ENCODE measurements at regions not wholly inside any gene's neighbourhood (a gene's known extent, or its start where the extent isn't known, plus 50 kb on each side); places are given as distances from the start of the nearest gene placed in this dataset.
"Not testable (repeated sequence)": the region's sequence is repeated elsewhere in the genome, so short reads cannot be mapped to it uniquely, and the experiment has no call there.

DNA sequence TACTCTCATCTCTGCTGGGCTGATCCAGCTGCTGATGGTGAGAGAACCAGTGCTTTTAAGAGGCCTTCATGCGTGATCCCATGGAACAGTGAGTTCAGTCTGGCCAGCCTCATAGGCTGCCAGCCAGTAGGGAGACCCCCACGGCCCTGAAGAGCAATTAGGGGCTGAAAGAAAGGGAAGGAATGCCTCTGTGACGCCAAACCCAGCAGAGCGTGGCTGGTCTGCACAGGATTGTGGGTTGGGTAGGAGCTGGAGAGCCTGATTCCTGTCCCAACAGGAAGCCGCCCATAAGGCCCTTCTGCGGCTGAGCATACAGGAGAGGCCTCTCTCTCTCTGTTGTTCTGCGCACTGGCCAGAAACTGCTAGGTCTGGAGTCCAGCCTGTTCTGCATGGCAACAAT lies 181.5 kb upstream of the E2F8 start:
- H3K4me1 Mint-ChIP-seq (ENCODE audit: unreplicated experiment) = no peaks in the 10 kb centered on the region
- H3K4me3 Mint-ChIP-seq (ENCODE audit: unreplicated experiment) = no peak overlapping the region
- TF ChIP-seq, protein P1, sequence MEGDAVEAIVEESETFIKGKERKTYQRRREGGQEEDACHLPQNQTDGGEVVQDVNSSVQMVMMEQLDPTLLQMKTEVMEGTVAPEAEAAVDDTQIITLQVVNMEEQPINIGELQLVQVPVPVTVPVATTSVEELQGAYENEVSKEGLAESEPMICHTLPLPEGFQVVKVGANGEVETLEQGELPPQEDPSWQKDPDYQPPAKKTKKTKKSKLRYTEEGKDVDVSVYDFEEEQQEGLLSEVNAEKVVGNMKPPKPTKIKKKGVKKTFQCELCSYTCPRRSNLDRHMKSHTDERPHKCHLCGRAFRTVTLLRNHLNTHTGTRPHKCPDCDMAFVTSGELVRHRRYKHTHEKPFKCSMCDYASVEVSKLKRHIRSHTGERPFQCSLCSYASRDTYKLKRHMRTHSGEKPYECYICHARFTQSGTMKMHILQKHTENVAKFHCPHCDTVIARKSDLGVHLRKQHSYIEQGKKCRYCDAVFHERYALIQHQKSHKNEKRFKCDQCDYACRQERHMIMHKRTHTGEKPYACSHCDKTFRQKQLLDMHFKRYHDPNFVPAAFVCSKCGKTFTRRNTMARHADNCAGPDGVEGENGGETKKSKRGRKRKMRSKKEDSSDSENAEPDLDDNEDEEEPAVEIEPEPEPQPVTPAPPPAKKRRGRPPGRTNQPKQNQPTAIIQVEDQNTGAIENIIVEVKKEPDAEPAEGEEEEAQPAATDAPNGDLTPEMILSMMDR (IDR thresholded peaks at IDR 0.05; ENCODE audit: unreplicated experiment) = no peak
- DNase-seq (ENCODE audit: low spot score) = no peak
- no peaks in the 10 kb centered on the region for H3K9me3 Mint-ChIP-seq (ENCODE audit: unreplicated experiment)
- no peaks in the 10 kb centered on the region for H3K36me3 Mint-ChIP-seq (ENCODE audit: low read depth, unreplicated experiment)
- no peaks in the 10 kb centered on the region for H3K27me3 Mint-ChIP-seq (ENCODE audit: unreplicated experiment)
- no peak overlapping the region for H3K27ac Mint-ChIP-seq (ENCODE audit: unreplicated experiment)

DNA sequence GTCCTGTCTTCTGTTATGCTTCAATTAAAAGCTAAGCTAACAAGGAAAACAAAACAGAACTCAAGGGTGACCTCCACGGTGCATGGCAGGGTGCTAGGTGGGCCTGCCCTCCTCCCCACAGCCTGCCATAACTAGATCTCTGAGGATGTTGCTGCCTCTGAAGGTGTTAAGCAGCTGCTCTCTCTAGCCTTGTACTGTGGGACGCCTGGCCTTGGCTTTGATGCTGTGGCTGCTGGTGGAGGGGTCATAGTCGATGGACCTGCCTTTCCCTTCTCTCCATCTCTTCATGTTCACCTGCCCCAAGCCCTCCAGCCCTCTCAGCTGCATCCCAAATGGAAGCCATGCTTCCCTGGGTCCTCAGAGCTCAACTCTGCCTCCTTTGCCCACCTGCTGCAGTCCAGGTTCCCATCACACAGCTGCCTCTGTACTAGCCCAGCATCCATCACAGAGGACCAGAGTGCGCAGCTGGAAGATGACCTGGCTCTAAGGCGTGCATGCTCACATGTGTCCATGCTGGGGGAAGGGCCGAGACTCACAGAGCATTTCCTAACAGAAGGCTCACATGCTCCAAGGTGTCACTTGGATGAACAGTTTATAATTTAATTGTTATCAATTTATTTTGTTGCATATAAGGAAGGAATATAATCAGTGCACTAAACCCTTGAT lies 180.3 kb upstream of the E2F8 start:
- H3K4me3 Mint-ChIP-seq (ENCODE audit: unreplicated experiment) = no peak overlapping the region
- no peaks in the 10 kb centered on the region for H3K36me3 Mint-ChIP-seq (ENCODE audit: low read depth, unreplicated experiment)
- TF ChIP-seq, protein P1 (IDR thresholded peaks at IDR 0.05; ENCODE audit: unreplicated experiment) = no peak
- no peaks in the 10 kb centered on the region for H3K27me3 Mint-ChIP-seq (ENCODE audit: unreplicated experiment)
- no peak overlapping the region for H3K27ac Mint-ChIP-seq (ENCODE audit: unreplicated experiment)
- no peaks in the 10 kb centered on the region for H3K4me1 Mint-ChIP-seq (ENCODE audit: unreplicated experiment)
- H3K9me3 Mint-ChIP-seq (ENCODE audit: unreplicated experiment) = no peaks in the 10 kb centered on the region
- DNase-seq (ENCODE audit: low spot score) = no peak

DNA sequence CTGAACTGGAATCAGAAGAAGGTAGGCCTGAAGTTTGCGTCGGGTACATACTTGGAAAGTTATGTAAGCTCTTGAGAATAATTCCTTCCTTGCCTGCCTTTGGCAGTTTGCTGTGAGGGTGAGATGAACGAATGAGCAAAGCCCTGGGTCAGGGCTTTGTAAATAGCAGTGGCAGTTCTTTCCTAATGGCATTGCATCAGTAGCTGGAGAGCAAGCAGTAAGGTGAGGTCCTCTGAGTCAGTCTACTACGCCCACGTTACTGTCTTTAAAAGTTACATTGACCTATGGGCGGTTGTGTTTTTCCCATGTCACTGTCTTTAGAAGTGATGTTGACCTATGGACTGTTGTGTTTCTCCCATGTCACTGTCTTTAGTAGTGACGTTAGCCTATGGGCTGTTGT lies 179.1 kb upstream of the E2F8 start:
- H3K4me3 Mint-ChIP-seq (ENCODE audit: unreplicated experiment) = no peak overlapping the region
- H3K4me1 Mint-ChIP-seq (ENCODE audit: unreplicated experiment) = no peaks in the 10 kb centered on the region
- TF ChIP-seq, protein P1 (IDR thresholded peaks at IDR 0.05; ENCODE audit: unreplicated experiment) = no peak
- H3K27ac Mint-ChIP-seq (ENCODE audit: unreplicated experiment) = no peak overlapping the region
- no peaks in the 10 kb centered on the region for H3K36me3 Mint-ChIP-seq (ENCODE audit: low read depth, unreplicated experiment)
- H3K27me3 Mint-ChIP-seq (ENCODE audit: unreplicated experiment) = no peaks in the 10 kb centered on the region
- H3K9me3 Mint-ChIP-seq (ENCODE audit: unreplicated experiment) = no peaks in the 10 kb centered on the region
- DNase-seq (ENCODE audit: low spot score) = no peak

DNA sequence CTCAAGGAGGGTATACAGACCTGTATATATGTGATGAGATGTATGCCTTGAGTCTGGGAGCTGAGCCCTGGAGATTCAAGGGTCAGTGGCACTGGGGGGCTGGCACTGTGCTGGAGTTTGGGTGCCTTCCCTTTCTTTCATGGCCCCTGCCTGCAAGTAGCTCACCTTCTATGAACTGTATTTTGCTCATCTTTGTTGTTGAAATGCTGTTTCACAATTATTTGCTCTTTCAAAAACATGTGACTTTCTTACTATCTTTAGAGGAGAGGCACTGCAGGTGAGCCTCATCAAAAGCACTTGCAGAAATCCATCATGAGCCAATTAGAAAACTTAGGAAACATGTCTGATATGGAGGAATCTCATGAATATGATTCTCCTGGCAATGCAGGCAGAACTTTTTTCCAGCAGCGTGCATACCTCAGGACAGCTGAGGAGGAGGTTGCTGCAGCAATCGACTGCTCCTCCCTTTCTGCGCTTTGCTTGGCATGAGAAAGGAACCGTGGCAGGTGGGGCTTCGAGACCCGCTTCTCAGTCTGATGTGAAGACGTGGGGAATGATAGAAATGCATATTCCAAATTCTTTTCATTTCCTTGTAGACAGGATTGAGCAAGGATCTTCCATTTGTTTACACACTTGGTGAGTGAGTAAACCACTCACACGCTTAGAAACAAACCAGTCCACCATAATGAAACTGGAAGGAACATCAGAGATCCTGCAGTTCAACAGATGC lies 178.4 kb upstream of the E2F8 start:
- no peaks in the 10 kb centered on the region for H3K4me1 Mint-ChIP-seq (ENCODE audit: unreplicated experiment)
- no peak for DNase-seq (ENCODE audit: low spot score)
- H3K27me3 Mint-ChIP-seq (ENCODE audit: unreplicated experiment) = no peaks in the 10 kb centered on the region
- H3K4me3 Mint-ChIP-seq (ENCODE audit: unreplicated experiment) = no peak overlapping the region
- TF ChIP-seq, protein P1 (IDR thresholded peaks at IDR 0.05; ENCODE audit: unreplicated experiment) = no peak
- H3K27ac Mint-ChIP-seq (ENCODE audit: unreplicated experiment) = no peak overlapping the region
- H3K9me3 Mint-ChIP-seq (ENCODE audit: unreplicated experiment) = no peaks in the 10 kb centered on the region
- H3K36me3 Mint-ChIP-seq (ENCODE audit: low read depth, unreplicated experiment) = no peaks in the 10 kb centered on the region

DNA sequence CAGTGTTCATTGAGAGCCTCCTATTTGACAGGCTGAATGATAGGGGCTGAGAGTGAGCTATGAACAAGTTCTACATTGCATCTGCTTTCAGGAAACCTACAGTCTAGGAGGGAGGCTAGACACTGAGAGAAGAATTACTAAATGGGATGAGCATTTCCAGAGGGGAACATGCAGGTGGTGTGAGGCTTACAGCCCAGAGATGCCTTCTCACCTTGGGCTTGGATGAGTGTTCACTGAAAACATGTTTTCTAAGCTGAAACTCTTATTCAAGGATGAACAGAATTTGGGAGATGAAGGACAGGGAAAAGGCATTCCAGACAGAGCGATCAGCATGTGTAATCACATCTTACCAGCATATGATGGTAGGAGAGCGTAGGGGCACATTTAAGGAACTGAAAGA lies 177.5 kb upstream of the E2F8 start:
- H3K4me1 Mint-ChIP-seq (ENCODE audit: unreplicated experiment) = no peaks in the 10 kb centered on the region
- no peak for DNase-seq (ENCODE audit: low spot score)
- H3K27ac Mint-ChIP-seq (ENCODE audit: unreplicated experiment) = no peak overlapping the region
- H3K9me3 Mint-ChIP-seq (ENCODE audit: unreplicated experiment) = no peaks in the 10 kb centered on the region
- no peak overlapping the region for H3K4me3 Mint-ChIP-seq (ENCODE audit: unreplicated experiment)
- no peaks in the 10 kb centered on the region for H3K36me3 Mint-ChIP-seq (ENCODE audit: low read depth, unreplicated experiment)
- no peaks in the 10 kb centered on the region for H3K27me3 Mint-ChIP-seq (ENCODE audit: unreplicated experiment)
- TF ChIP-seq, protein P1 (IDR thresholded peaks at IDR 0.05; ENCODE audit: unreplicated experiment) = no peak

DNA sequence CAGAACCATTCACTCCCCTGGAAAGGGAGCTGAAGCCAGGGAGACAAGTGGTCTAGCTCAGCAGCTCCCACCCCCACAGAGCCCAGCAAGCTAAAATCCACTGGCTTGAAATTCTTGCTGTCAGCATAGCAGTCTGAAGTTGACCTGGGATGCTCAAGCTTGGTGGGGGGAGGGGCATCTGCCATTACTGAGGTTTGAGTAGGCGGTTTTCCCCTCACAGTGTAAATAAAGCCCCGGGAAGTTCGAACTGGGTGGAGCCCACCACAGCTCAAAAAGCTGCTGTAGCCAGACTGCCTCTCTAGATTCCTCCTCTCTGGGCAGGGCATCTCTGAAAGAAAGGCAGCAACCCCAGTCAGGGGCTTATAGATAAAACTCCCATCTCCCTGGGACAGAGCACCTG lies 171.3 kb upstream of the E2F8 start:
- H3K4me1 Mint-ChIP-seq (ENCODE audit: unreplicated experiment); H3K27me3 Mint-ChIP-seq (ENCODE audit: unreplicated experiment); H3K9me3 Mint-ChIP-seq (ENCODE audit: unreplicated experiment); H3K36me3 Mint-ChIP-seq (ENCODE audit: low read depth, unreplicated experiment); H3K4me3 Mint-ChIP-seq (ENCODE audit: unreplicated experiment); DNase-seq (ENCODE audit: low spot score); H3K27ac Mint-ChIP-seq (ENCODE audit: unreplicated experiment): not testable (repeated sequence)
